PC-9 (cell line): ENCODE measurements at regions not wholly inside any gene's neighbourhood (a gene's known extent, or its start where the extent isn't known, plus 50 kb on each side); places are given as distances from the start of the nearest gene placed in this dataset.

Experiments
- EZH2 ChIP-seq: fragments of 200-600 bp; sonication (generic); IDR thresholded peaks from 2 replicates; pipeline ENCODE4 v1.8.0; 2017; ENCODE audit warnings: antibody characterized with exemption, low read depth
- TF ChIP-seq, protein P1 (sequence below): fragments of 200-600 bp; sonication (generic); conservative IDR thresholded peaks from 2 replicates; pipeline ENCODE4 v1.6.1; 2017; ENCODE audit warnings: mixed run types, antibody characterized with exemption, mild to moderate bottlenecking, moderate library complexity

DNA sequence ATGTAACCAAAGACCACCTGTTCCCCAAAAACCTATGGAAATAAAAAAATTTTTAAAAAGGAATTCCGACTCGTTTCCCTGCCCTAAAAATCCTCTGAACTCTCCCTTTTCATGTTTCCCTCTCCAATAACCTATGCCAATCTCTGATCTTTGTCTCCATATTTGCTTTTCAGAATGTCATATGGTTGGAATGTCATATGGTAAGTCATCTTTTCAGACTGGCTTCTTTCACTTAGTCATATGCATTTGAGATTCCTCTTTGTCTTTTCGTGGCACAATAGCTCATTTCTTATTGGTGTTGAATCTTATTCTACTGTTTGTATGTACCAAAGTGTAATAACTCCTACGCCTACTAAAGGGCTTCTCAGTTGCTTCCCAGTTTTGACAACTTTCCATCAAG lies 117.5 kb downstream of the BACH1 start:
- no peak for TF ChIP-seq EZH2
- TF ChIP-seq, protein P1, sequence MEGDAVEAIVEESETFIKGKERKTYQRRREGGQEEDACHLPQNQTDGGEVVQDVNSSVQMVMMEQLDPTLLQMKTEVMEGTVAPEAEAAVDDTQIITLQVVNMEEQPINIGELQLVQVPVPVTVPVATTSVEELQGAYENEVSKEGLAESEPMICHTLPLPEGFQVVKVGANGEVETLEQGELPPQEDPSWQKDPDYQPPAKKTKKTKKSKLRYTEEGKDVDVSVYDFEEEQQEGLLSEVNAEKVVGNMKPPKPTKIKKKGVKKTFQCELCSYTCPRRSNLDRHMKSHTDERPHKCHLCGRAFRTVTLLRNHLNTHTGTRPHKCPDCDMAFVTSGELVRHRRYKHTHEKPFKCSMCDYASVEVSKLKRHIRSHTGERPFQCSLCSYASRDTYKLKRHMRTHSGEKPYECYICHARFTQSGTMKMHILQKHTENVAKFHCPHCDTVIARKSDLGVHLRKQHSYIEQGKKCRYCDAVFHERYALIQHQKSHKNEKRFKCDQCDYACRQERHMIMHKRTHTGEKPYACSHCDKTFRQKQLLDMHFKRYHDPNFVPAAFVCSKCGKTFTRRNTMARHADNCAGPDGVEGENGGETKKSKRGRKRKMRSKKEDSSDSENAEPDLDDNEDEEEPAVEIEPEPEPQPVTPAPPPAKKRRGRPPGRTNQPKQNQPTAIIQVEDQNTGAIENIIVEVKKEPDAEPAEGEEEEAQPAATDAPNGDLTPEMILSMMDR, result no peak
